ENCODE measurements at regions not wholly inside any gene's neighbourhood (a gene's known extent, or its start where the extent isn't known, plus 50 kb on each side); places are given as distances from the start of the nearest gene placed in this dataset.

DNA sequence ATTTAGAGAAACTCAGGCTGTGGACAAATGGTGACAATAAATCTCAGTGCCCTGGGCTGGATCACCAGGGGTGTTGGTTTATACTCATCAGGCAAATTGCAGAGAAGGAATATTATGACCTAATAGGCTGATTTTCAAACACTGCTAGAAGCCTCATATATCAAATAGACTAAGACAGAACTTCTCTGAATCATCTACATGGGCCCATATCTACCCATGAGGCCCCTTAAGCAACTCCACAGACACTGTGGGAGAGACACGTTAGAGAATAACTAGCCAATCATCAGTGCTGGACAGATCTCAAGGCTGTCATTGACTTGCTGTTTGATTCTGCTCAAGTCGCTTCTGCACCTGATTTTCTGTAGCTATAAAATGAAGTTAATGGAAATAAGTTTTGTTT is 545.8 kb downstream of the SOX6 start:
- intact Hi-C loops (cut with DNase I; ENCODE audit: low total_unique reads): no loop called here
- TF ChIP-seq POLR2AphosphoS5 (IDR thresholded peaks at IDR 0.05) (no peak), POLR2A (IDR thresholded peaks at IDR 0.05) (no peak)
- TF ChIP-seq, protein P1, sequence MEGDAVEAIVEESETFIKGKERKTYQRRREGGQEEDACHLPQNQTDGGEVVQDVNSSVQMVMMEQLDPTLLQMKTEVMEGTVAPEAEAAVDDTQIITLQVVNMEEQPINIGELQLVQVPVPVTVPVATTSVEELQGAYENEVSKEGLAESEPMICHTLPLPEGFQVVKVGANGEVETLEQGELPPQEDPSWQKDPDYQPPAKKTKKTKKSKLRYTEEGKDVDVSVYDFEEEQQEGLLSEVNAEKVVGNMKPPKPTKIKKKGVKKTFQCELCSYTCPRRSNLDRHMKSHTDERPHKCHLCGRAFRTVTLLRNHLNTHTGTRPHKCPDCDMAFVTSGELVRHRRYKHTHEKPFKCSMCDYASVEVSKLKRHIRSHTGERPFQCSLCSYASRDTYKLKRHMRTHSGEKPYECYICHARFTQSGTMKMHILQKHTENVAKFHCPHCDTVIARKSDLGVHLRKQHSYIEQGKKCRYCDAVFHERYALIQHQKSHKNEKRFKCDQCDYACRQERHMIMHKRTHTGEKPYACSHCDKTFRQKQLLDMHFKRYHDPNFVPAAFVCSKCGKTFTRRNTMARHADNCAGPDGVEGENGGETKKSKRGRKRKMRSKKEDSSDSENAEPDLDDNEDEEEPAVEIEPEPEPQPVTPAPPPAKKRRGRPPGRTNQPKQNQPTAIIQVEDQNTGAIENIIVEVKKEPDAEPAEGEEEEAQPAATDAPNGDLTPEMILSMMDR (IDR thresholded peaks at IDR 0.05 in 8 of 11, conservative IDR thresholded peaks at IDR 0.05 in 3 of 11): no peak
- Histone ChIP-seq H3K36me3 (no peaks in the 10 kb centered on the region), H3K4me3 (no peak overlapping the region), H3K9me3 (peaks cover 0 to 7% (median 0%) of the 10 kb centered on the region in 8 donors), H3K27me3 (replicated peaks in 1 of 7) (no peaks in the 10 kb centered on the region), H3K27ac (no peak overlapping the region), H3K4me1 (peaks cover 0 to 3% (median under 1%) of the 10 kb centered on the region in 6 donors)
- 67 to 80% (median 72%) methylated on average over 2 of the region's 2 CpGs for WGBS, 5 donors
- no peak for DNase-seq

DNA sequence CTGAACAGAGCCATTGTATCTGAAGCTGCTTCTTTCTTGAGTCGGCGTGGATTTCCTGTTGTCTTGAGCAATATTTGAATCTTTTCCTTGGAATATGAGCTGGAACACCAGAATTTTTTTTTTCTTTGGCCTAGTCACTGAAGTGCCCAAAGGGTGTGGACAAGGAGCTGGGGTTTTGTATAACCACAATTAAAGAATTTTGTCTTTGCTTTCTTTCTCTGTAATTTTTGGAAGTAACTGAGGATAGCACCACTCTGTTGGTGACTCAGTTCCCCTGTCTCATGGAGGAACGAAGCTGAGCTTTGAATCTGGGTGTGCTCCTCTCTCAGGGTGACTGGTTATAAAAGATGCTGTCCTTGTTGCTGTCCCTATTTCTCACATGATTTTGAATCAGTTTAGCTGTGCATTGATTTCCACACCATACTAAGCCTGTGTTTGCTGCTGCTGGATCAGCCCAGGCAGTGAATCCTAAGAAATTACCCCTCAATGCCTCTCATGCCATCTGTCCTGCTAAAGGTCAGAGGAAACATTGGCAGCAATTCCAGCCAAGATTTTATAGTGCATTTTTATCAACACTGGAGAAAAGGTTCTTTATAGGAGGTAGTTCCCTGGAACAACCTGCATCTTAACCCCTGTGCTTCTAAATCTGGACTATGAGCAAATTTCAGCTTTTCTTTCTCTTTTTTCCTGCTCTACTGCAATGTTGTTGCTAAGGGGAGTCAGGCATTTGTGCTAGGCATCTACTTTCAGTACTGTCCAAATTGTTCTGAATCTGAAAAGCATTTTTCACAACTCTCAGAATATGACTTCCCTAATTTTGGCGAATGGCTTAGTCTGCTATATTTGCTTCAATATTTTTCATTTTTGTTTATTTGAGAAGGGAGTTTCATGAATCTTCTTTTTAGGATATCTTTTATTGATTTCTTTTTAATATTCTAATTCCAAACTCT is 540.8 kb downstream of the SOX6 start:
- 66 to 75% (median 70%) methylated on average over 4 of the region's 4 CpGs for WGBS, 5 donors
- peak overlapping the region in 5 of 8 donors; percentile 24 to 40 (median 29) for H3K27ac ChIP-seq
- DNase-seq: no peak
- TF ChIP-seq POLR2A (IDR thresholded peaks at IDR 0.05): no peak
- no peak for TF ChIP-seq POLR2AphosphoS5 (IDR thresholded peaks at IDR 0.05)
- TF ChIP-seq, protein P1 (IDR thresholded peaks at IDR 0.05 in 8 of 11, conservative IDR thresholded peaks at IDR 0.05 in 3 of 11): no peak
- H3K4me1 ChIP-seq: peaks cover 0 to 25% (median 6%) of the 10 kb centered on the region in 6 donors
- H3K4me3 ChIP-seq: no peak overlapping the region
- H3K36me3 ChIP-seq: no peaks in the 10 kb centered on the region
- peaks cover 0 to 7% (median 0%) of the 10 kb centered on the region in 8 donors for H3K9me3 ChIP-seq
- intact Hi-C loops (cut with DNase I; ENCODE audit: low total_unique reads): no loop called here
- no peaks in the 10 kb centered on the region for H3K27me3 ChIP-seq (replicated peaks in 1 of 7)

DNA sequence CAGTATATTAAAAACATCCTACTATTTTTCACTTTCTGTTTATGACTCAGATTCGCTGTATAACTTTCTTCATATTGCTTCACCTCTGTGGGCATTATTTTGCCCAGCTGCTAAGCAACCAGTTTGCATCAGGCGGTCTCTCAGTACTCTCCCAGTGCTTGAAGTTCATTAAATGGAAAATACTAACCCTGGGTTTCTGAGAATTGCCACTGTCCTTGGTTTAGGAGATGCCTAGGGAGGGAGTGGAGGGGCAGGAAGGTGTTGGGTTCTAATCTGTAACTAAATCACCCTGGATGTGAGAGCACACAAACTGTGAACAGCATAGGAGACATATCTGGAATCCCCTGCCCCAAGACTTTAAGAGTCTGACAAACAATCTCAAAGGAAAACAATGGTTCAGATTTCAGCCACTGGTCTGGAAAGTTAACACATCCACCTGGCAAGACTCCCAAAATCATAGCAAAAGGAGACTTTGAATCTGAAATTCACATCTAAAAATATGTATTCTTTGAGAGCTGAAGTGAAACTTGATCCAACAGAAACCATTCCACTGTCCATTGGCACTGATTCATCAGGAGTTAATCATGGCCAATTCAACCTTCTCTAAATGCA is 540.0 kb downstream of the SOX6 start:
- Histone ChIP-seq H3K4me1 (peaks cover 0 to 25% (median 6%) of the 10 kb centered on the region in 6 donors), H3K27ac (peak overlapping the region in 4 of 8 donors; percentile 26 to 61 (median 38)), H3K27me3 (replicated peaks in 1 of 7) (no peaks in the 10 kb centered on the region), H3K9me3 (peaks cover 0 to 7% (median 0%) of the 10 kb centered on the region in 8 donors), H3K4me3 (no peak overlapping the region), H3K36me3 (no peaks in the 10 kb centered on the region)
- intact Hi-C loops (cut with DNase I; ENCODE audit: low total_unique reads): no loop called here
- DNase-seq: no peak
- WGBS, 5 donors: 62 to 79% (median 68%) methylated on average over 2 of the region's 2 CpGs
- TF ChIP-seq, protein P1 (IDR thresholded peaks at IDR 0.05 in 8 of 11, conservative IDR thresholded peaks at IDR 0.05 in 3 of 11): no peak
- no peak for TF ChIP-seq POLR2AphosphoS5 (IDR thresholded peaks at IDR 0.05)
- TF ChIP-seq POLR2A (IDR thresholded peaks at IDR 0.05): no peak

DNA sequence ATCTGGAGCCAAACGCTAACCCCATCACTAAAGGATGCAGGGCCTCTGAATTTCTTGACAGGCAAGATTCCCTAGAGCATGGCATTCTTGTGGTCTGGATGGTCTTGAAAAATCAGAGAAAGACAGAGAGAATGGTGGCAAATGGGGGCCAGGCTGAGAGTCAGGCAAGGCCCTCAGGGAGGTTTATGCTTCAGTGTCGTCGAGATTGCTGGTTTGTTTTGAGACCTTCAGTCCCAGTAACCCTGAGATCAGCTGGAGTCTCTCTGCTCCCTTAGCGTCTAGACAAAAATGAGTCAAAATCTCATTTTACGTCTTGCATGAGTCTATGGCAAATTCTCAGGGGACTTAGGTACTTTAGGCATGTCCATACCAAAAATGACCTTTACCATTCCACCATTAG is 539.3 kb downstream of the SOX6 start:
- H3K9me3 ChIP-seq: peaks cover 0 to 7% (median 0%) of the 10 kb centered on the region in 8 donors
- WGBS, 5 donors: 87 to 95% (median 89%) methylated on average over 5 of the region's 5 CpGs
- H3K27ac ChIP-seq: peak overlapping the region in 1 of 8 donors; percentile 40
- H3K36me3 ChIP-seq: no peaks in the 10 kb centered on the region
- H3K27me3 ChIP-seq (replicated peaks in 1 of 7): no peaks in the 10 kb centered on the region
- peaks cover 0 to 25% (median 6%) of the 10 kb centered on the region in 6 donors for H3K4me1 ChIP-seq
- intact Hi-C loops (cut with DNase I; ENCODE audit: low total_unique reads): no loop called here
- no peak for DNase-seq
- TF ChIP-seq POLR2A (IDR thresholded peaks at IDR 0.05) (no peak), POLR2AphosphoS5 (IDR thresholded peaks at IDR 0.05) (no peak)
- TF ChIP-seq, protein P1 (IDR thresholded peaks at IDR 0.05 in 8 of 11, conservative IDR thresholded peaks at IDR 0.05 in 3 of 11): no peak
- no peak overlapping the region for H3K4me3 ChIP-seq
